HG02763 (cell line): ENCODE measurements at regions not wholly inside any gene's neighbourhood (a gene's known extent, or its start where the extent isn't known, plus 50 kb on each side); places are given as distances from the start of the nearest gene placed in this dataset.

Experiments
- ATAC-seq: cut with Tn5 transposase; IDR thresholded peaks from one replicate; pipeline ENCODE4 v1.9.1; 2021; ENCODE audit warnings: mild to moderate bottlenecking, moderate library complexity; ENCODE audit not compliant: unreplicated experiment

DNA sequence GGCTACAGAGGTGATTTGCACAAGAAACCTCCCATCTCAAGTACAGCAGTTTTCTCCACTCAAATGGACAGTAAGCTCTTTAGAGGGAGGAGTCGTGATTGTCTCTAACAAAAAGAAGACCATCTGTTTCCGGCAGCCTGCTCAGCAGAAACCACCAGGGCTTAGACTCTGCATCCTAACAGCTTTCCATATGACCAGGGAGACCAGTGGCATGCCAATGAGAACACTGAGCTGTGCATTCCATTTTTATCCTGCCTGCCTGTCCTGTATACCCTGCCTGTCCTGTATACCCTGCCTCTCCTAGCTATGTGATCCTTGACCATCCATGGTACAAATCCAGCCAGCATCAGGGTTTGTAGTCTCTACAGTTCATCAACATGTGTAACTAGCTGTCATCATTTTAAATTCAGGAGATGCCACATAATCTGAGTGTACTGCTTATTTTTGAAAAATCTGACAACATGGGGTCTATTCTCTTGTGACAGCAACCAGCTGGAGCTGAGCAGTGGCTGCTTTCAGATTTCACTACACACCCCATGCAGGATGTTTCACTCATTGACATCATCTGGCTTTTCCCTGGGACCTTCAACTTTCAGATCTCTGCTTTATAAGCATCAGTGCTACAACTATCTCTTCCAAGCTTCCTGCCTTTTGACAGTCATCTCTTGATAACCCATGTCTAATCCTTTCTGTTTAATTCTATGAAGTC is 50.5 kb upstream of the POU2AF2 start:
- no peak for ATAC-seq

DNA sequence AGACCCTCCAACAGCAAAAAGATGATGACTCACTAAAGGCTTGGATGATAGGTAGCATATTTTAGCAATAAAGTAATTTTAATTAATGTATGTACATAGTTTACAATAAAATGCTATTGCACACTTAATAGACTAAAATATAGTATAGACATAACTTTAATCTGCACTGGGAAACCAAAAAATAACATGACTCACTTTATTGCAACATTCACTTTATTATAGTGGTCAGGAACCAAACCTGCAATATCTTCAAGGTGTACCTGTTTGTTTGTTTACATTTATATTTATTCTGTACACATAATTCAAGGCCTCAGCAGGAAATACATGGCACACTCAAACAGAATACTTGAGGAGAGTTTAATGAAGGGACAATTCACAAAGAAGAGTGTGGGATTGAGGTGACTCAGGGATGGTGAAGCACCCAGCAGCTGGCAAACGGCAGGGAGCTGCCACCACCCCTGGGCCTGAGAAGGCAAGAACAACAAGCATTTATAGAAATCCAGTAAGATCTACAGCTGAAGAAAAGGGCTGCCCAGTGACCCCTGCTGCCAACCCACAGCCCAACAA is 51.5 kb upstream of the POU2AF2 start:
- ATAC-seq: no peak

- ATAC-seq: no peak
Measured at GRCh38 chr11:111189466-111189865, 56.1 kb upstream of the POU2AF2 start.

DNA sequence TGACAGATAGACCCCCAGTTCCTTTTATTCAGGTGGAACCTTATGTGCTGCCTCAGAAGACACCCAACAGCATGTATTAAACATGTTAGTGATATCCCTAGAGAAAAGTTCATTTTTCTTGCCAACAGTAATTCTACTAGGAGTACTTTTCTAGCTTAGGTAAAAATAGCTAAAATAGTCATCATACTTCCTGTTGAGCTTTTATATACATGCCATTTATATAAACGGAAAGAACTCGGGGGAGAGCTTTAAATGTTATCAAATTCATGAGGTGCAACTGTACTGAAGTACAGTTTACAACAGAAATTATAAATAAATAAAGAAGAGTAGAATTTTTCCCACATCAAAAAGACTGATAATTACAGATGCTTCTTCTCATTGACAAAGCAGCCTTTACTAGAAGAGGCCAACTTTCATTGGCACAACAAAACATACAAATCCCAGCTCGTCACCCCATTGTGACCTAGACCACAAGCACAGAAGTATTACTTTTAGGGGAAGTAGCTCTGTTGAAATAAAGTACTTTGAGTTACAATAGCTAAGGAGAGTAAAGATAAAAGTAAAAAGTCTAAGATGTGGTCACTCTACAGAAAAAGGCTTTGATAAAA is 59.1 kb upstream of the POU2AF2 start:
- no peak for ATAC-seq

- ATAC-seq: no peak
Measured at GRCh38 chr11:111185266-111185665, 60.3 kb upstream of the POU2AF2 start.

GRCh38 chr11:111183706-111184105 is 61.8 kb upstream of the POU2AF2 start:
- no peak for ATAC-seq

- ATAC-seq: no peak
Measured at GRCh38 chr11:111179184-111179910, 66.2 kb upstream of the POU2AF2 start.

- ATAC-seq: peak; percentile 69
Measured at GRCh38 chr11:111177037-111177871, 68.3 kb upstream of the POU2AF2 start.

GRCh38 chr11:111176603-111177002 is 68.9 kb upstream of the POU2AF2 start:
- ATAC-seq: peak; percentile 54

DNA sequence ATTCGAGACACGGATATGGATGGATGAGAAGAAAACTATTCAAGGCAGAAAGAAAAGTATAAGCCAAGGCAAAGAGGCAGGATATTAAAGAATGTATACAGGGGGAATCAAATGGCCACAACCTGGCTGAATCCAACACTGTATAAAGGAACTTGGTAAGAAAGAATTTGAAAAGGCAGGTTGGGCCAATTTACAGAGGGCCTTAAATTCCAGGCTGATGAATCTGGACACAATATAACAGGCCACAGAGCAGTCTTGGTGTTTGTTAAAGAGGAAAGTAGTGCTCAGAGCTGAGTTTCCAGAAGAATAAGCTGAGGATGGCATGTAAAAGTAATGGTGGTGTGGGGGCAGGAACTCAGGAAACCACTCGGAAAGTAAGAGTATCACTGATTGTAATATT is 72.3 kb upstream of the POU2AF2 start:
- ATAC-seq: no peak

DNA sequence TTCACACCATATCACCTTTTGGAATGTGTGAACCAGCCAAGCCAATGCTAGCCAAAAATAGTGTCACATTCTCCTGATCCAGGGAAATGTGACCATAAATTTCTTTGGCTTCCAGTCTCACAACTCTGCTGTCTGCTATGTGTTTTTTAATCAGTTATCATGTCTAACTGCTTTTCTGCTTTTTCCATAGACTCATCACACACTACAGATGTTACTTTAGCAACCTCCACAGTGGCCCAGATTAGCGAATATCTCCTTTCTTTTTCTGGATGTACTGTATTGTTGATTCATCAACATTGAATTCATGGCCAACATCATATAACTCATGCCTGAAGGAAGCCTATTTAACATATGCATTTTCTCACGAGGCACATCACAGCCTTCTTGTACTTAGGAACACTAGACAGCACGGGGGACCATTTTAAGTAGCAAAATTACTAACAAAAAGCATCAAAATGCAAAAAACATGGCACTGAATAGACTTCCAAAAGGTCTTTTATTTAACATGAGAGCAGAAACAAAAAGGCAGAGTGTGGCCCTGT is 73.1 kb upstream of the POU2AF2 start:
- no peak for ATAC-seq

- no peak for ATAC-seq
Measured at GRCh38 chr11:111170761-111171379, 74.7 kb upstream of the POU2AF2 start.

- no peak for ATAC-seq
Measured at GRCh38 chr11:111169367-111169766, 76.2 kb upstream of the POU2AF2 start.

DNA sequence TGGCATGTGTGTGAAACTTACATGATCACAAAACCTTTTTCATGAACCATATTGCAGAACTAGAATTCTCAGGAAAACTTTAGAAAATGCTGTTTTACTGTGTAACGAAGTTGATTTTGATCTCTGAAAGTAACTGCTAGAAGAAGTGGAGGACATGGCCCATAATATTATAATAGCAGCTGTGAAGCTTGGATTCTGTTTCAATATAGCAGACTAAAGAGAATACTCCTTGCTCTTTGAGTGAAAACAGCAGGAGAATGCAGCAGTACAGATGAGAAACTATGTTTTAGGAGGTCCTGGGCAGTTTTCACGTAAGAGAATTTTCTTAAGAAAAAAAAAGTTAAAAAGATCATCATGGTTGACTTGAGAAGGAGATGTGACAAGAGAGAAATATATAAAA is 76.7 kb upstream of the POU2AF2 start:
- ATAC-seq: no peak

- ATAC-seq: no peak
Measured at GRCh38 chr11:111167666-111168065, 77.9 kb upstream of the POU2AF2 start.

- no peak for ATAC-seq
Measured at GRCh38 chr11:111166598-111166997, 78.9 kb upstream of the POU2AF2 start.

GRCh38 chr11:111162305-111162704 is 83.2 kb upstream of the POU2AF2 start:
- ATAC-seq: no peak

DNA sequence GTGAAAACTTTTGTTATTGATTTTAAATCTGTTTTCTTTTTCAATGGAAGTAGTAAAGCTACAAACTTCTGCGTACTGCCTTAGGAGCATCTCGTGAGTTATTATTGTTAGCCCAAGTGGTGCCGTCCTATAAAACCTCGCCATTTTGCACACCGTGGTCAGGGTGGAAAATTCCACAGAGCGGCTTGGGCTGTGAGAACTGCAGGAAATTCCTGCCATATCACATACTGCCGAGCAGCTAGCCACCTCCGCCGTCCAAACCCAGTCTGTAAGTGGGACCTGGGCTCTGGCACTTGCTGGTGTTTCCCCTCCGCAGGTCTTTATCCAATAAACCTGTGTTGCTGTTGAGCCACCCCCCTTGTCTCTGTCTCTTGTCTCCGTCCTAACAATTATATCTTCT is 88.0 kb upstream of the POU2AF2 start:
- no peak for ATAC-seq

DNA sequence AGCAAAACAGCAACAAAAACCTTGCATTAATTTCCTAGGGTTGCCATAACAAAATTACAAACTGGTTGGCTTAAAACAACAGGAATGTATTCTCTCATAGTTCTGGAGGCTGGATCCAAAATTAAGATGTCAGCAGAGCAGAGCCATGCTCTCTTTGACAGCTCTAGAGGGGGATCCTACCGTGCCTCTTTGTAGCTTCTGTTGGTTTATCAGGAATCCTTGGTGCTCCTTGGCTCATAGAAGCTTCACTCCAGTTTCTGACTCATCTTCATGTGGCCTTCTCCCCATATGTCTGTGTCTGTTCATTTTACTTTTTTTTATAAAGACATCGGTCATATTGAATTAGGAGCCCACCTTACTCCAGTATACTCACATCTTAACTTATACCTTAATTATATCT is 90.5 kb upstream of the POU2AF2 start:
- no peak for ATAC-seq

GRCh38 chr11:111153194-111153593 is 92.3 kb upstream of the POU2AF2 start:
- no peak for ATAC-seq
